DND-41 (cell line): ENCODE measurements at regions not wholly inside any gene's neighbourhood (a gene's known extent, or its start where the extent isn't known, plus 50 kb on each side); places are given as distances from the start of the nearest gene placed in this dataset.

Experiments used
- CTCF ChIP-seq: IDR thresholded peaks from 2 replicates; pipeline ENCODE4 v1.5.1; 2012; ENCODE audit warnings: borderline replicate concordance, low read length, moderate library complexity, mild to moderate bottlenecking; ENCODE audit not compliant: poor library complexity, severe bottlenecking; ENCODE audit errors: extremely low read depth
- EZH2 ChIP-seq: IDR thresholded peaks from 3 replicates; pipeline ENCODE4 v1.6.1; 2012; ENCODE audit warnings: borderline replicate concordance, low read depth, mild to moderate bottlenecking, moderate library complexity, low read length, inconsistent platforms; ENCODE audit not compliant: severe bottlenecking

DNA sequence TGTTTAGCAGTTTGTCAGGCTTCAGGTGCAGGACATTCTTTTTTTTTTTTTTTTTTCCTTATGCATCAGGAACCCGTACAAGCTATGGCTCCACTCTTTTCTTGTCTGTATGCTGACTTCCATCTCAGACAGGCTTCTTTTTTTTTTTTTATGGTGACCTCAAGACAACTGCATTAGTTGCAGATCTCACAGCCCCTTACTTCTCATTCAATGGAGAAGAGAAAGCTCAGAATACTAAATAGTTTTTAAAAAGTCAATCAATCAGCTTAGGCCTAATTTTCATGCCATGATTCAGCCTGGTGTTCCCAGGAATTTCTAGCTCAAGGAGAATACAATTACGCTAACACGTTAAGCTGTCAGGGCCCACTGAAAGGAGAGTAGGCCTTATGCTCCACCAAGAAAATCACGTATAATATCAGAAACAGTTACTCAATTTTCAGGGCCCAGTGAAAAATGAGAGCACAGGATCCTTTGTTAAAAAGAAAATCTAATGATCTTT, 1596.0 kb upstream of the MIR17HG start:
- TF ChIP-seq CTCF: no peak
- no peak for TF ChIP-seq EZH2
